ENCODE measurements at regions not wholly inside any gene's neighbourhood (a gene's known extent, or its start where the extent isn't known, plus 50 kb on each side); places are given as distances from the start of the nearest gene placed in this dataset.

GRCh38 chr20:4603724-4604123, 82.5 kb upstream of the PRNP start:
- DNase-seq (ENCODE audit: low read depth), result no peak
- in situ Hi-C loops (cut with HindIII; ENCODE audit: low pct_unique_long_range_greater_than_20kb, low sequenced_read_pairs), result no loop called here

- DNase-seq (ENCODE audit: low read depth), result no peak
- in situ Hi-C loops (cut with HindIII; ENCODE audit: low pct_unique_long_range_greater_than_20kb, low sequenced_read_pairs), result no loop called here
Measured at GRCh38 chr20:4602297-4602631, 84.0 kb upstream of the PRNP start.

- in situ Hi-C loops (cut with HindIII; ENCODE audit: low pct_unique_long_range_greater_than_20kb, low sequenced_read_pairs), result no loop called here
- no peak for DNase-seq (ENCODE audit: low read depth)
Measured at GRCh38 chr20:4601630-4602296, 84.5 kb upstream of the PRNP start.

- DNase-seq (ENCODE audit: low read depth), result no peak
- in situ Hi-C loops (cut with HindIII; ENCODE audit: low pct_unique_long_range_greater_than_20kb, low sequenced_read_pairs), result no loop called here
Measured at GRCh38 chr20:4600308-4601014, 85.8 kb upstream of the PRNP start.

GRCh38 chr20:4597215-4597614, 89.0 kb upstream of the PRNP start:
- in situ Hi-C loops (cut with HindIII; ENCODE audit: low pct_unique_long_range_greater_than_20kb, low sequenced_read_pairs), result no loop called here
- no peak for DNase-seq (ENCODE audit: low read depth)

- DNase-seq (ENCODE audit: low read depth), result no peak
- in situ Hi-C loops (cut with HindIII; ENCODE audit: low pct_unique_long_range_greater_than_20kb, low sequenced_read_pairs), result no loop called here
Measured at GRCh38 chr20:4593149-4593525, 93.1 kb upstream of the PRNP start.

- peak; percentile 50 for DNase-seq (ENCODE audit: low read depth)
- in situ Hi-C loops (cut with HindIII; ENCODE audit: low pct_unique_long_range_greater_than_20kb, low sequenced_read_pairs), result no loop called here
Measured at GRCh38 chr20:4592316-4593148, 93.7 kb upstream of the PRNP start.

- no peak for DNase-seq (ENCODE audit: low read depth)
- in situ Hi-C loops (cut with HindIII; ENCODE audit: low pct_unique_long_range_greater_than_20kb, low sequenced_read_pairs), result no loop called here
Measured at GRCh38 chr20:4591975-4592315, 94.3 kb upstream of the PRNP start.

GRCh38 chr20:4585758-4586157, 100.5 kb upstream of the PRNP start:
- in situ Hi-C loops (cut with HindIII; ENCODE audit: low pct_unique_long_range_greater_than_20kb, low sequenced_read_pairs), result no loop called here

GRCh38 chr20:4585104-4585753, 101.0 kb upstream of the PRNP start:
- peak; percentile 76 for DNase-seq (ENCODE audit: low read depth)
- in situ Hi-C loops (cut with HindIII; ENCODE audit: low pct_unique_long_range_greater_than_20kb, low sequenced_read_pairs), result no loop called here

More at GRCh38 chr20:4585758-4586157, 100.5 kb upstream of the PRNP start:
- no peak for DNase-seq (ENCODE audit: low read depth)

- DNase-seq (ENCODE audit: low read depth), result no peak
- in situ Hi-C loops (cut with HindIII; ENCODE audit: low pct_unique_long_range_greater_than_20kb, low sequenced_read_pairs), result no loop called here
Measured at GRCh38 chr20:4584510-4584909, 101.7 kb upstream of the PRNP start.

GRCh38 chr20:4581838-4582237, 104.4 kb upstream of the PRNP start:
- in situ Hi-C loops (cut with HindIII; ENCODE audit: low pct_unique_long_range_greater_than_20kb, low sequenced_read_pairs), result no loop called here
- DNase-seq (ENCODE audit: low read depth), result no peak

GRCh38 chr20:4578375-4578774, 107.9 kb upstream of the PRNP start:
- DNase-seq (ENCODE audit: low read depth), result no peak
- in situ Hi-C loops (cut with HindIII; ENCODE audit: low pct_unique_long_range_greater_than_20kb, low sequenced_read_pairs), result no loop called here

- in situ Hi-C loops (cut with HindIII; ENCODE audit: low pct_unique_long_range_greater_than_20kb, low sequenced_read_pairs), result no loop called here
- no peak for DNase-seq (ENCODE audit: low read depth)
Measured at GRCh38 chr20:4574356-4574690, 111.9 kb upstream of the PRNP start.

- peak; percentile 88 for DNase-seq (ENCODE audit: low read depth)
- in situ Hi-C loops (cut with HindIII; ENCODE audit: low pct_unique_long_range_greater_than_20kb, low sequenced_read_pairs), result no loop called here
Measured at GRCh38 chr20:4573564-4574355, 112.5 kb upstream of the PRNP start.

GRCh38 chr20:4571759-4572531, 114.3 kb upstream of the PRNP start:
- in situ Hi-C loops (cut with HindIII; ENCODE audit: low pct_unique_long_range_greater_than_20kb, low sequenced_read_pairs), result no loop called here
- no peak for DNase-seq (ENCODE audit: low read depth)

GRCh38 chr20:4569865-4570264, 116.4 kb upstream of the PRNP start:
- in situ Hi-C loops (cut with HindIII; ENCODE audit: low pct_unique_long_range_greater_than_20kb, low sequenced_read_pairs), result no loop called here
- DNase-seq (ENCODE audit: low read depth), result no peak

GRCh38 chr20:4569092-4569491, 117.2 kb upstream of the PRNP start:
- no peak for DNase-seq (ENCODE audit: low read depth)

More at GRCh38 chr20:4569092-4569491, 117.2 kb upstream of the PRNP start:
- in situ Hi-C loops (cut with HindIII; ENCODE audit: low pct_unique_long_range_greater_than_20kb, low sequenced_read_pairs), result no loop called here

Data from Caki2 (cell line).